ENCODE measurements at regions not wholly inside any gene's neighbourhood (a gene's known extent, or its start where the extent isn't known, plus 50 kb on each side); places are given as distances from the start of the nearest gene placed in this dataset.

DNA sequence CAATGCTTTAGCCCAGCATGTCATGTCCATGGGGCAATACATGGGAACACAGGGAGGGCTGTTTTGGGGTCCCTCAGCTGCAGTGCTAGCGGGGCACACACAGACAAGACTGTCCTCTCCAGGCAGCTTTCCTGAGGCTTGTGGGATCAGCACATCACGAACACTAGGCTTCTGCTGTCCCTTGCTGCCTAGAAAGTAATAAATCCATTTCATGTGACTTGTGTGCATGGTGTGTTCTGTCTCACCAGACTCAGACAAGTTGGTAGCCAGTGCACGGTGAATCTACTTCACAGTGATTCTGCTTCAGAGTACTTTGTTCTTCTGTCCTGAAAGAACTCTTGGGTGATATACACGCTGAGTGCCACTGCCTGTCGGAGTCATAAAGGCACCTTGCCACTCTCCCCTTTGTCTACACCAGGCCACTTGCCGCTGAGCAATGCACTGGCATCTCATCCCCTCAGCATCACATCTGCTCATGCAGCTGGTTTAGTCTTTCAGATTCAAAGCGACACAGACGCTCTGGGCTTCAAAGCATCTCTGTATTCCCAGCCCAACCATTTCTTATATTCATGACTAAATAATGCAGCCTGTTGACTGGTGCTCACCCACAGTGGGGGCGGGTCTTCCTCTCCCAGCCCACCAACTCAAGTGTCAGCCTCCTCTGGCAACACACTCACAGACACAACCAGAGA lies 95.2 kb upstream of the COX10 start:
- dilution Hi-C loops (cut with MboI; ENCODE audit: extremely low pct_ligation_motif_present, low sequenced_read_pairs) (no loop called here), intact Hi-C loops (cut with micrococcal nuclease) (no loop called here)
- CTCF ChIA-PET, result no interaction called here
- no peaks in the 10 kb centered on the region for H3K4me1 ChIP-seq (ENCODE audit: control insufficient read depth, extremely low read depth, insufficient read depth, low read length)
- no peaks in the 10 kb centered on the region for H3K9me1 ChIP-seq (replicated peaks; ENCODE audit: control insufficient read depth, extremely low read depth, insufficient read depth, low read length)
- no TSS peak for BruUV-seq (replicated peaks)
- no peaks in the 10 kb centered on the region for H3K36me3 ChIP-seq (ENCODE audit: control insufficient read depth in 2 of 2, extremely low read depth in 1 of 2, insufficient read depth in 2 of 2, low read length in 2 of 2)
- no peak overlapping the region for H3K27ac ChIP-seq (ENCODE audit: insufficient read depth, low read depth, low read length)
- H3K9ac ChIP-seq (replicated peaks; ENCODE audit: extremely low read depth, insufficient read depth, low read length), result no peak overlapping the region
- no peak for FAIRE-seq
- no peak for TF ChIP-seq GATA2 (IDR thresholded peaks at IDR 0.05; ENCODE audit: insufficient read depth, insufficient read length, low read depth, low read length)
- TF ChIP-seq FOS (IDR thresholded peaks at IDR 0.05; ENCODE audit: borderline replicate concordance, insufficient read depth, low read length), result no peak
- TF ChIP-seq EZH2 (IDR thresholded peaks at IDR 0.05; ENCODE audit: borderline replicate concordance, low read depth, low read length, severe bottlenecking), result no peak
- no peak for TF ChIP-seq CTCF (IDR thresholded peaks at IDR 0.05; ENCODE audit: extremely low read depth in 1 of 2, insufficient read depth in 1 of 2, low read depth in 1 of 2, low read length in 2 of 2)
- TF ChIP-seq JUN (IDR thresholded peaks at IDR 0.05; ENCODE audit: borderline replicate concordance, insufficient read depth, insufficient read length, low read depth), result no peak
- H3K4me3 ChIP-seq (replicated peaks in 1 of 3; ENCODE audit: insufficient read depth in 1 of 3, low read depth in 1 of 3, low read length in 3 of 3), result no peak overlapping the region
- no peaks in the 10 kb centered on the region for H4K20me1 ChIP-seq (replicated peaks; ENCODE audit: control insufficient read depth, extremely low read depth, insufficient read depth, low read length)
- no peak overlapping the region for H3K4me2 ChIP-seq (ENCODE audit: insufficient read depth, low read length)
- H3K27me3 ChIP-seq (ENCODE audit: control insufficient read depth in 2 of 2, insufficient read depth in 2 of 2, low read length in 2 of 2), result no peaks in the 10 kb centered on the region
- POLR2A ChIA-PET, result no interaction called here
- H3K79me2 ChIP-seq (ENCODE audit: control insufficient read depth, insufficient read depth, low read length), result no peaks in the 10 kb centered on the region
- H2AFZ ChIP-seq (ENCODE audit: low read depth, low read length), result no peak overlapping the region
- no peaks in the 10 kb centered on the region for H3K9me3 ChIP-seq (replicated peaks; ENCODE audit: control insufficient read depth, insufficient read depth, low read length)
- no peak for DNase-seq (ENCODE audit: low read depth, low spot score)

DNA sequence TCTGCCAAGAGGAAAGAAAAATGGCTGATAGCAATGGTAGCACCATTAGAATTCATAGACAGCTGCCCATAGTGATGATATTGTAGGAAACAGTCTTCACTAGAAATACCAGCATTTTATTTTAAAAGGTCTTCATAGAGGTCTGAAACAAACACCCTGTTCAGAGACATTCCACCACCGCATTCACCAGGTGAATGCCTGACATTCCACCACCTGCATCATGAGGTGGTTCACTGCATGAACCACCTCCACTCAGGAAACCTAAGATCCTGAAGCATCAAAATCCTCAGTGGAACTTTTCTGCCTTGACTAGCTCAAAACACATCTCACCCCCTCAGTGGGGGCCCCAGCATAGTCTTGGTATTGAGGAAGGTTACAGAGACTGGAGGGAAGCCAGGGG lies 91.5 kb upstream of the COX10 start:
- Histone ChIP-seq H3K36me3 (ENCODE audit: control insufficient read depth in 2 of 2, extremely low read depth in 1 of 2, insufficient read depth in 2 of 2, low read length in 2 of 2) (no peaks in the 10 kb centered on the region), H3K27me3 (ENCODE audit: control insufficient read depth in 2 of 2, insufficient read depth in 2 of 2, low read length in 2 of 2) (no peaks in the 10 kb centered on the region), H4K20me1 (replicated peaks; ENCODE audit: control insufficient read depth, extremely low read depth, insufficient read depth, low read length) (no peaks in the 10 kb centered on the region), H3K79me2 (ENCODE audit: control insufficient read depth, insufficient read depth, low read length) (no peaks in the 10 kb centered on the region), H3K9ac (replicated peaks; ENCODE audit: extremely low read depth, insufficient read depth, low read length) (no peak overlapping the region), H3K4me3 (replicated peaks in 1 of 3; ENCODE audit: insufficient read depth in 1 of 3, low read depth in 1 of 3, low read length in 3 of 3) (no peak overlapping the region), H2AFZ (ENCODE audit: low read depth, low read length) (no peak overlapping the region), H3K4me1 (ENCODE audit: control insufficient read depth, extremely low read depth, insufficient read depth, low read length) (no peaks in the 10 kb centered on the region), H3K9me1 (replicated peaks; ENCODE audit: control insufficient read depth, extremely low read depth, insufficient read depth, low read length) (no peaks in the 10 kb centered on the region), H3K27ac (ENCODE audit: insufficient read depth, low read depth, low read length) (no peak overlapping the region), H3K4me2 (ENCODE audit: insufficient read depth, low read length) (no peak overlapping the region), H3K9me3 (replicated peaks; ENCODE audit: control insufficient read depth, insufficient read depth, low read length) (no peaks in the 10 kb centered on the region)
- dilution Hi-C loops (cut with MboI; ENCODE audit: extremely low pct_ligation_motif_present, low sequenced_read_pairs), result no loop called here
- DNase-seq (ENCODE audit: low read depth, low spot score) (no peak), FAIRE-seq (no peak)
- no peak for TF ChIP-seq MAX (IDR thresholded peaks at IDR 0.05; ENCODE audit: insufficient read depth, insufficient read length)
- no peak for TF ChIP-seq FOS (IDR thresholded peaks at IDR 0.05; ENCODE audit: borderline replicate concordance, insufficient read depth, low read length)
- TF ChIP-seq POLR2A (IDR thresholded peaks at IDR 0.05; ENCODE audit: low read depth, low read length), result no peak
- no peak for TF ChIP-seq JUN (IDR thresholded peaks at IDR 0.05; ENCODE audit: borderline replicate concordance, insufficient read depth, insufficient read length, low read depth)
- no peak for TF ChIP-seq MYC (IDR thresholded peaks at IDR 0.05; ENCODE audit: low read depth, low read length)
- TF ChIP-seq CTCF (IDR thresholded peaks at IDR 0.05; ENCODE audit: extremely low read depth in 1 of 2, insufficient read depth in 1 of 2, low read depth in 1 of 2, low read length in 2 of 2), result no peak
- no peak for TF ChIP-seq GATA2 (IDR thresholded peaks at IDR 0.05; ENCODE audit: insufficient read depth, insufficient read length, low read depth, low read length)
- TF ChIP-seq POLR2AphosphoS5 (IDR thresholded peaks at IDR 0.05; ENCODE audit: insufficient read depth, low read depth, low read length), result no peak
- no peak for TF ChIP-seq EZH2 (IDR thresholded peaks at IDR 0.05; ENCODE audit: borderline replicate concordance, low read depth, low read length, severe bottlenecking)
- intact Hi-C loops (cut with micrococcal nuclease), result no loop called here
- ChIA-PET CTCF (no interaction called here), POLR2A (no interaction called here)
- BruUV-seq (replicated peaks), result no TSS peak

All from endothelial cell of umbilical vein (primary cell).